Testis (tissue), 2 donors: ENCODE measurements at regions not wholly inside any gene's neighbourhood (a gene's known extent, or its start where the extent isn't known, plus 50 kb on each side); places are given as distances from the start of the nearest gene placed in this dataset.

Experiments used
- CTCF ChIP-seq, 3 experiments: fragments of 450-650 bp in 2 of 3; fragments of 200-600 bp in 1 of 3; sonication (generic) in 1 of 3; IDR thresholded peaks; one replicate each; pipeline ENCODE4 v1.5.1; 2016 to 2019; ENCODE audit warnings: antibody characterized with exemption in 3 of 3, mild to moderate bottlenecking in 2 of 3, moderate library complexity in 1 of 3
- POLR2A ChIP-seq: fragments of 450-650 bp; IDR thresholded peaks from one replicate; pipeline ENCODE4 v1.6.1; 2017; ENCODE audit warnings: antibody characterized with exemption, mild to moderate bottlenecking, moderate library complexity

GRCh38 chr1:29592731-29593130 lies 356.4 kb downstream of the PTPRU start:
- no peak for TF ChIP-seq CTCF (IDR thresholded peaks at IDR 0.05)
- no peak for TF ChIP-seq POLR2A
